IMR-90 (cell line): ENCODE measurements at regions not wholly inside any gene's neighbourhood (a gene's known extent, or its start where the extent isn't known, plus 50 kb on each side); places are given as distances from the start of the nearest gene placed in this dataset.
"Not testable (repeated sequence)": the region's sequence is repeated elsewhere in the genome, so short reads cannot be mapped to it uniquely, and the experiment has no call there.

Experiments
- BHLHE40 ChIP-seq: fragments of 150-350 bp; IDR thresholded peaks from 2 replicates; pipeline ENCODE4 v1.6.1; 2016; ENCODE audit warnings: mild to moderate bottlenecking, low read depth, low read length
- CEBPB ChIP-seq: IDR thresholded peaks from 2 replicates; pipeline ENCODE4 v1.6.1; 2012; ENCODE audit warnings: low read depth, low read length, improper control_type of control experiment
- FOS ChIP-seq: fragments of 150-350 bp; IDR thresholded peaks from 2 replicates; pipeline ENCODE4 v1.6.1; 2016; ENCODE audit warnings: low read depth, low read length
- MAFK ChIP-seq: IDR thresholded peaks from 2 replicates; pipeline ENCODE4 v1.6.1; 2012; ENCODE audit warnings: low read depth, low read length, improper control_type of control experiment
- MAZ ChIP-seq: IDR thresholded peaks from 2 replicates; pipeline ENCODE4 v1.6.1; 2012; ENCODE audit warnings: low read depth, mild to moderate bottlenecking, low read length, improper control_type of control experiment, moderate library complexity, borderline replicate concordance
- MXI1 ChIP-seq: IDR thresholded peaks from 2 replicates; pipeline ENCODE4 v1.6.1; 2012; ENCODE audit warnings: low read depth, mild to moderate bottlenecking, low read length, moderate library complexity, borderline replicate concordance
- POLR2A ChIP-seq: IDR thresholded peaks from 2 replicates; pipeline ENCODE4 v1.6.1; 2012; ENCODE audit warnings: mild to moderate bottlenecking, low read depth, low read length
- RAD21 ChIP-seq: IDR thresholded peaks from 2 replicates; pipeline ENCODE4 v1.6.1; 2012; ENCODE audit warnings: low read length, improper control_type of control experiment
- RCOR1 ChIP-seq: IDR thresholded peaks from 2 replicates; pipeline ENCODE4 v1.6.1; 2012; ENCODE audit warnings: mild to moderate bottlenecking, low read length, improper control_type of control experiment; ENCODE audit not compliant: insufficient replicate concordance
- RFX5 ChIP-seq: IDR thresholded peaks from 2 replicates; pipeline ENCODE4 v1.8.0; 2012; ENCODE audit warnings: low read depth, mild to moderate bottlenecking, low read length, moderate library complexity
- SMC3 ChIP-seq: fragments of 150-350 bp; IDR thresholded peaks from 2 replicates; pipeline ENCODE4 v1.6.1; 2016; ENCODE audit warnings: low read depth, mild to moderate bottlenecking, antibody characterized with exemption, low read length, moderate library complexity
- TF ChIP-seq, protein P1 (sequence below): conservative IDR thresholded peaks from 2 replicates; pipeline ENCODE4 v1.5.1; 2012; ENCODE audit warnings: mild to moderate bottlenecking, low read depth, low read length, improper control_type of control experiment
- TF ChIP-seq, protein P2 (sequence below): fragments of 150-350 bp; IDR thresholded peaks from 2 replicates; pipeline ENCODE4 v1.6.1; 2016; ENCODE audit warnings: low read depth, mild to moderate bottlenecking, low read length, moderate library complexity, borderline replicate concordance

GRCh38 chr21:9648947-9649720 is 872.2 kb upstream of the TPTE start:
- TF ChIP-seq, protein P1, sequence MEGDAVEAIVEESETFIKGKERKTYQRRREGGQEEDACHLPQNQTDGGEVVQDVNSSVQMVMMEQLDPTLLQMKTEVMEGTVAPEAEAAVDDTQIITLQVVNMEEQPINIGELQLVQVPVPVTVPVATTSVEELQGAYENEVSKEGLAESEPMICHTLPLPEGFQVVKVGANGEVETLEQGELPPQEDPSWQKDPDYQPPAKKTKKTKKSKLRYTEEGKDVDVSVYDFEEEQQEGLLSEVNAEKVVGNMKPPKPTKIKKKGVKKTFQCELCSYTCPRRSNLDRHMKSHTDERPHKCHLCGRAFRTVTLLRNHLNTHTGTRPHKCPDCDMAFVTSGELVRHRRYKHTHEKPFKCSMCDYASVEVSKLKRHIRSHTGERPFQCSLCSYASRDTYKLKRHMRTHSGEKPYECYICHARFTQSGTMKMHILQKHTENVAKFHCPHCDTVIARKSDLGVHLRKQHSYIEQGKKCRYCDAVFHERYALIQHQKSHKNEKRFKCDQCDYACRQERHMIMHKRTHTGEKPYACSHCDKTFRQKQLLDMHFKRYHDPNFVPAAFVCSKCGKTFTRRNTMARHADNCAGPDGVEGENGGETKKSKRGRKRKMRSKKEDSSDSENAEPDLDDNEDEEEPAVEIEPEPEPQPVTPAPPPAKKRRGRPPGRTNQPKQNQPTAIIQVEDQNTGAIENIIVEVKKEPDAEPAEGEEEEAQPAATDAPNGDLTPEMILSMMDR: not testable (repeated sequence)
- TF ChIP-seq RCOR1, MAFK, MAZ, POLR2A, RAD21, CEBPB, FOS, RFX5, MXI1, SMC3, BHLHE40: not testable (repeated sequence)
- TF ChIP-seq, protein P2, sequence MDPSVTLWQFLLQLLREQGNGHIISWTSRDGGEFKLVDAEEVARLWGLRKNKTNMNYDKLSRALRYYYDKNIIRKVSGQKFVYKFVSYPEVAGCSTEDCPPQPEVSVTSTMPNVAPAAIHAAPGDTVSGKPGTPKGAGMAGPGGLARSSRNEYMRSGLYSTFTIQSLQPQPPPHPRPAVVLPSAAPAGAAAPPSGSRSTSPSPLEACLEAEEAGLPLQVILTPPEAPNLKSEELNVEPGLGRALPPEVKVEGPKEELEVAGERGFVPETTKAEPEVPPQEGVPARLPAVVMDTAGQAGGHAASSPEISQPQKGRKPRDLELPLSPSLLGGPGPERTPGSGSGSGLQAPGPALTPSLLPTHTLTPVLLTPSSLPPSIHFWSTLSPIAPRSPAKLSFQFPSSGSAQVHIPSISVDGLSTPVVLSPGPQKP: not testable (repeated sequence)
